ENCODE measurements at regions not wholly inside any gene's neighbourhood (a gene's known extent, or its start where the extent isn't known, plus 50 kb on each side); places are given as distances from the start of the nearest gene placed in this dataset.
A peak's percentile ranks its signal among the peaks of the same experiment; 100 is the strongest.

DNA sequence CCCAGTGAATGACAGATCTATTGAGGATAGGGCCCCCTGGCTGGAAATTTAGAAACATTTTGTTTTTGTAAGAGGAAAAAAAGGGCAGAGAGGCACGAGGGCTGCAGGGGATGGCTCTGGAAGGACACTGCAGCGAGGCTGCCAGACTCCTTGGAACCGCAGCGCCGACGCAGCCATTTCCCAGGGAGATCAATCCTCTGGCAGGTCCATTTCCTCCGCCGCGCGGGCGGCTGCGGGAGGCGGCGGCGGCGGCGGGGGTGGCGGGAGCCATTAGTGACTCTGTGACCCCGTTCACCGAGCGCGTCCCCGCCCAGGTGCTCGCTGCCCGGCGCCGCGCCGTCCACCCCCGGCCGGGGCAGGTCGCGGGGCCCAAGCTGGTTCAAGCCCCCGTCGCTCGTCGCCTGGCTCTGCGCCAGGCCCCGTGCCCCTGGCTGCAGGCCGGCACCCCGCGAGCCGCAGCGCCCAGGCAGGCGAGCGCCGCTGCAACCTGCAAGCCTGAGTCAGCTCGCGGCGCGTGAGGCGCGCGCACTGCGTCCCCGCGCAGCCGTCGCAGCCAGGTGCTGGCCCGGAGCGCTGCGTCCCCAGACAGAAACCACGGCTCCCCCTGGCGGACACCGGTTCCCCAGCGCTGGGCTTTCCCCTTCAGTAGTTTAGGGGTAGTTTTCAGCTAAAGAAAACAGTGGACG, 192.6 kb downstream of the KATNAL1 start:
- Histone ChIP-seq H2AFZ (ENCODE audit: low read depth, low read length) (peak overlapping the region; percentile 77), H3K36me3 (ENCODE audit: insufficient read depth, low read length) (no peaks in the 10 kb centered on the region), H3K9ac (ENCODE audit: low read depth, low read length) (peak overlapping the region; percentile 72), H3K4me1 (ENCODE audit: insufficient read depth, low read length) (peaks cover 44% of the 10 kb centered on the region), H3K4me3 (ENCODE audit: low read depth in 1 of 2, low read length in 2 of 2) (peak overlapping the region; percentile 15 to 66; a peak in 3 of 4 replicates), H3K27ac (ENCODE audit: low read length) (peak overlapping the region; percentile 59), H3K4me2 (ENCODE audit: insufficient read depth, low read length) (peak overlapping the region; percentile 77), H3K79me2 (ENCODE audit: insufficient read depth, low read length) (no peaks in the 10 kb centered on the region), H4K20me1 (ENCODE audit: insufficient read depth, low read length) (no peaks in the 10 kb centered on the region), H3K9me3 (ENCODE audit: insufficient read depth, low read length, severe bottlenecking) (no peaks in the 10 kb centered on the region), H3K27me3 (ENCODE audit: insufficient read depth, low read length, poor library complexity) (no peaks in the 10 kb centered on the region)
- TF ChIP-seq, protein P1, sequence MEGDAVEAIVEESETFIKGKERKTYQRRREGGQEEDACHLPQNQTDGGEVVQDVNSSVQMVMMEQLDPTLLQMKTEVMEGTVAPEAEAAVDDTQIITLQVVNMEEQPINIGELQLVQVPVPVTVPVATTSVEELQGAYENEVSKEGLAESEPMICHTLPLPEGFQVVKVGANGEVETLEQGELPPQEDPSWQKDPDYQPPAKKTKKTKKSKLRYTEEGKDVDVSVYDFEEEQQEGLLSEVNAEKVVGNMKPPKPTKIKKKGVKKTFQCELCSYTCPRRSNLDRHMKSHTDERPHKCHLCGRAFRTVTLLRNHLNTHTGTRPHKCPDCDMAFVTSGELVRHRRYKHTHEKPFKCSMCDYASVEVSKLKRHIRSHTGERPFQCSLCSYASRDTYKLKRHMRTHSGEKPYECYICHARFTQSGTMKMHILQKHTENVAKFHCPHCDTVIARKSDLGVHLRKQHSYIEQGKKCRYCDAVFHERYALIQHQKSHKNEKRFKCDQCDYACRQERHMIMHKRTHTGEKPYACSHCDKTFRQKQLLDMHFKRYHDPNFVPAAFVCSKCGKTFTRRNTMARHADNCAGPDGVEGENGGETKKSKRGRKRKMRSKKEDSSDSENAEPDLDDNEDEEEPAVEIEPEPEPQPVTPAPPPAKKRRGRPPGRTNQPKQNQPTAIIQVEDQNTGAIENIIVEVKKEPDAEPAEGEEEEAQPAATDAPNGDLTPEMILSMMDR (IDR thresholded peaks at IDR 0.05; ENCODE audit: borderline replicate concordance, extremely low read depth, low read length, poor library complexity, severe bottlenecking), result peak; percentile 99
- TF ChIP-seq EZH2 (IDR thresholded peaks at IDR 0.05; ENCODE audit: borderline replicate concordance, low read depth, low read length, severe bottlenecking), result no peak
- ATAC-seq (ENCODE audit: insufficient read depth, low read depth) (peak; percentile 86), DNase-seq (peak; percentile 92)

DNA sequence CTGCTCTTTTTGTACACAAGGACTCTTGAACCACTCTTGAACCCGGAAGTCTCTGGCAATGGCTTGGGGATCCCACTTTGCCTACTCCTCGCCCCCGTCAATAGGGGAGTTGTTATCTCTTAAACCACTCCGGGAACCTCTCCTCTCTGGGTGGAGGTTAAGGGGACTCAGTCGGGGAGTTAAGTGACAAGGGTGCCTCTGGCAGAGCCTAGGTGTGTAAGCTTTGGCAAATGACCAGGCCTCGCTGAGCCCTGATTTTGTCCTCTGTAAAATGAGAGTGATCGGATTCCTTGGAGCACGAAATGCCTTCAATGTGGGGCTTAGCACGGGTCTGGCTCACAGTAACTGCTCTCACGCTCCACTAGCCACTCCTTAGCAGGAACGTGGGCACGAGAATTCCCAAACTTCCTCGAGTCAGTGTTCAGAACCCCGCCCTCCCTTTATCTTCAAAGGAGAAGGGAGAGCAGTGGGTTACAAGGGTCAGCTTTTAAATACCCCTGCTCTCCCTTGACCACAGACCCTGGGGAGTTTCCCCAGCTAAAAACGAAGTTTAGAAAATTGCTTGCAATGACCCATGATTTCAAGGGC, 193.3 kb downstream of the KATNAL1 start:
- Histone ChIP-seq H3K36me3 (ENCODE audit: insufficient read depth, low read length) (no peaks in the 10 kb centered on the region), H3K4me2 (ENCODE audit: insufficient read depth, low read length) (peak overlapping the region; percentile 77), H3K4me3 (ENCODE audit: low read depth in 1 of 2, low read length in 2 of 2) (peak overlapping the region; percentile 15 to 66; a peak in 3 of 4 replicates), H2AFZ (ENCODE audit: low read depth, low read length) (peak overlapping the region; percentile 77), H3K9ac (ENCODE audit: low read depth, low read length) (peak overlapping the region; percentile 72), H3K9me3 (ENCODE audit: insufficient read depth, low read length, severe bottlenecking) (no peaks in the 10 kb centered on the region), H4K20me1 (ENCODE audit: insufficient read depth, low read length) (no peaks in the 10 kb centered on the region), H3K27me3 (ENCODE audit: insufficient read depth, low read length, poor library complexity) (no peaks in the 10 kb centered on the region), H3K79me2 (ENCODE audit: insufficient read depth, low read length) (no peaks in the 10 kb centered on the region), H3K4me1 (ENCODE audit: insufficient read depth, low read length) (peaks cover 38% of the 10 kb centered on the region), H3K27ac (ENCODE audit: low read length) (peak overlapping the region; percentile 22; the same call in 1 of the 2 replicates)
- TF ChIP-seq, protein P1 (IDR thresholded peaks at IDR 0.05; ENCODE audit: borderline replicate concordance, extremely low read depth, low read length, poor library complexity, severe bottlenecking), result no peak
- no peak for TF ChIP-seq EZH2 (IDR thresholded peaks at IDR 0.05; ENCODE audit: borderline replicate concordance, low read depth, low read length, severe bottlenecking)
- ATAC-seq (ENCODE audit: insufficient read depth, low read depth) (no peak), DNase-seq (no peak)

DNA sequence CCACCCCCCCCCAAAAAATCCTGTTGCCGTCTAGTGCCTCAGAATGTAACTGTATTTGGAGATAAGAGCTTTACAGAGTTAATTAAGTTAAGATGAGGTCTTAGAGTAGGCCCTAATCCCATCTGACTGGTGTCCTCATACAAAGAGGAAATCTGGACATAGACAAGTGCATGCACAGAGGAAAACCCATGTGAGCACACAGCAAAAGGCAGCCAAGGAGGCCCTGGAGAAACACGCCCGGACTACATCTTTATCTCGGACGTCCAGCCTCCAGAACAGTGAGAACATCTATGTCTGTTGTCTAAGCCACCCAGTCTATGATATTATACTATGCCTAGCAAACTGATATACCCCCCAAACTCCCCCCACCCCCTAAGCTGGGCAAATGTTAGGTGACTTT, 193.8 kb downstream of the KATNAL1 start:
- Histone ChIP-seq H3K36me3 (ENCODE audit: insufficient read depth, low read length) (no peaks in the 10 kb centered on the region), H3K4me1 (ENCODE audit: insufficient read depth, low read length) (peaks cover 33% of the 10 kb centered on the region), H3K4me3 (ENCODE audit: low read depth in 1 of 2, low read length in 2 of 2) (no peak overlapping the region), H3K9me3 (ENCODE audit: insufficient read depth, low read length, severe bottlenecking) (no peaks in the 10 kb centered on the region), H3K9ac (ENCODE audit: low read depth, low read length) (no peak overlapping the region; the same call in 1 of the 2 replicates), H3K4me2 (ENCODE audit: insufficient read depth, low read length) (peak overlapping the region; percentile 60; the same call in 1 of the 2 replicates), H3K79me2 (ENCODE audit: insufficient read depth, low read length) (no peaks in the 10 kb centered on the region), H4K20me1 (ENCODE audit: insufficient read depth, low read length) (no peaks in the 10 kb centered on the region), H3K27ac (ENCODE audit: low read length) (no peak overlapping the region), H2AFZ (ENCODE audit: low read depth, low read length) (peak overlapping the region; percentile 77; the same call in 1 of the 2 replicates), H3K27me3 (ENCODE audit: insufficient read depth, low read length, poor library complexity) (no peaks in the 10 kb centered on the region)
- no peak for DNase-seq
- no peak for ATAC-seq (ENCODE audit: insufficient read depth, low read depth)
- TF ChIP-seq, protein P1 (IDR thresholded peaks at IDR 0.05; ENCODE audit: borderline replicate concordance, extremely low read depth, low read length, poor library complexity, severe bottlenecking), result no peak
- TF ChIP-seq EZH2 (IDR thresholded peaks at IDR 0.05; ENCODE audit: borderline replicate concordance, low read depth, low read length, severe bottlenecking), result no peak
